HG02973 (cell line): ENCODE measurements at regions not wholly inside any gene's neighbourhood (a gene's known extent, or its start where the extent isn't known, plus 50 kb on each side); places are given as distances from the start of the nearest gene placed in this dataset.

ENCODE experiments used
- ATAC-seq: cut with Tn5 transposase; IDR thresholded peaks from one replicate; pipeline ENCODE4 v1.9.1; 2021; ENCODE audit warnings: moderate library complexity; ENCODE audit not compliant: unreplicated experiment

- ATAC-seq: no peak
Observed at GRCh38 chr7:106957766-106958165, 86.7 kb upstream of the PRKAR2B start.

GRCh38 chr7:106959753-106960152, 84.8 kb upstream of the PRKAR2B start:
- ATAC-seq: peak; percentile 58

- ATAC-seq: no peak
Observed at GRCh38 chr7:106962751-106963150, 81.8 kb upstream of the PRKAR2B start.

- no peak for ATAC-seq
Observed at GRCh38 chr7:106964466-106964865, 80.0 kb upstream of the PRKAR2B start.

DNA sequence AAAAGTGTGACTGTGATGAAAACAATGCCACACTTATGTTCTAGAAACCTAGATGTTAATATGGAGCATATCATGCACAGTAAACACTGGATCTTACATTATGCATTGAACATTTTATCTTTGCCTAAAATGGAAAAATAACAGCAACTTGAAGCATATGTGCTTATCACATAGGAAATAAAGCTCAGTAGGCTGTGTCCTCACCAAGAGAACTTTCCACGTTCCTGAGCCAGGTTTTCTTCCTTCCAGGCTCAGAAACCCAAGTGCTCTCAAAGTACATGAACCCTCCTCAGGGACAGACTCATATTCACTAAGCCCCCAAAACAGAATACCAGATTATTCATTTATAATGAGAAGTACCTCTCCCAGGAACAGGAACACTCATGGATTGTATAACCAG, 79.4 kb upstream of the PRKAR2B start:
- ATAC-seq: no peak

DNA sequence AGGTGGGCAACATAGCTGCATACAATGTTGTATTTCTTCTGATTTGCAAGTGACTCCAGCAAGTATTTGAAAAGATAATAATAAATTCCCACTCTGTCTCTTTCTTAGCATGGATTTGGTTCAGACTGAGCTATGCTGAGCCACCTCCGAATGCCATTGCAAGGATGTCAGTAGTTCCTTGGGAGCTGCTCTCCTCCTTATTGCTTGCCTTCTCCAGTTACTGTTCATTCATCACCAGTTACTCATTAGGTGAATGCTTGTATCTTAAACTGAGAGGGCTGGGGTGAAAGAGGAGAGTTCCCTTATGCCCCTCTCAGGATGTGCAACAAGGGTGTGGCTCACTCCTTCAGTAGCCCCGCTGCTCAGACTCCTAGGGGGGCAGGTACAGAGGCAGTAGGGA, 78.4 kb upstream of the PRKAR2B start:
- no peak for ATAC-seq

DNA sequence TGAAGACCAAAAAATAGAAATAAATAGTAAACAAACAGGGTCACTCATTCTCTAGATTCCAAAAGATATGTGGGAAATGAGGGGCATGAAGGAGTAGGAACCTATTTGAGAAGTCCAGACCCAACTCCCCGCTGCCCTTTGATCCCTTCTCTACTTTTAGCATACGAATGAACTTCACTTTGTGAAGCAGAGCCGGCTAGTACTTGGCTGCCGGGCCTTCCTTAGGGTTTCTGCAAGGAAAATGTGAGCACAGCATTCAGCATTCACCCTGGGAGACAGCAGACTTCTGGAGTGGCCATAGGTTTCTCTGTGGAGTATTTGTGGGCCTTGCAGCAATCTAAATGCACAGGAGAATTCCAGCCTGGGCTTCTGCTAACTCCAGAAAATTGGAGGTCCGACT, 76.3 kb upstream of the PRKAR2B start:
- ATAC-seq: no peak

- ATAC-seq: no peak
Observed at GRCh38 chr7:106978425-106979420, 65.8 kb upstream of the PRKAR2B start.

- ATAC-seq: no peak
Observed at GRCh38 chr7:106979551-106980357, 64.8 kb upstream of the PRKAR2B start.

DNA sequence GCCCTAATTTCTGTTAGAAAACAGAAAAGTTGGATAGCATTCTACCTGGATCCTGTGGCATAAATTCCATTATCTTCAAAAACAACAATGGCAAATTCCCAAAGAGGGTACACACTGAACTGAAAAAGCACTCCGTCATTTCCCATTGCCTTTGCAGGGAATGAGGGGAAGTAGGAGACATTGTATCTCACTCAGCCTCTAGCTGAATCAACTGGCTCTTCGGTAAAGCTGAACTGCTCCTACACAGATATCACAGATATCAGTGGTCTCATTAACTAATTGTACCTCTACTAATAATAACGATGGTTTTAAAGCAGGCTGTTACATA, 64.2 kb upstream of the PRKAR2B start:
- no peak for ATAC-seq

- ATAC-seq: no peak
Observed at GRCh38 chr7:106982415-106982814, 62.1 kb upstream of the PRKAR2B start.

DNA sequence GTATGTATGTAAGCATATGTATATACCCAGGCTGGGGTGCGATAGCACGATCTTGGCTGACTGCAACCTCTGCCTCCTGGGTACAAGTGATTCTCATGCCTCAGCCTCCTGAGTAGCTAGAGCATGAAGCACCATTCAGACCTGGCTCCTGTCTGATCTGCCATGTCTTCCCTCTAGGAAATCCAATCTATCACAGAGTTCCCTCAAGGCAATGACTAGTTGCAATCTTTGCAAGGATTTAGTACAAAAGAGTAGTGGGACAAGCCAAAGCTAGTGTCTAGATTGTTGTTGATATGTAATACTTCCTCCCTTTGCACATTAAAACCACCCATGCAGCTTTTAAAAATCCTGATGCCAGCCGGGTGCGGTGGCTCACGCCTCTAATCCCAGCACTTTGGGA, 60.5 kb upstream of the PRKAR2B start:
- no peak for ATAC-seq

DNA sequence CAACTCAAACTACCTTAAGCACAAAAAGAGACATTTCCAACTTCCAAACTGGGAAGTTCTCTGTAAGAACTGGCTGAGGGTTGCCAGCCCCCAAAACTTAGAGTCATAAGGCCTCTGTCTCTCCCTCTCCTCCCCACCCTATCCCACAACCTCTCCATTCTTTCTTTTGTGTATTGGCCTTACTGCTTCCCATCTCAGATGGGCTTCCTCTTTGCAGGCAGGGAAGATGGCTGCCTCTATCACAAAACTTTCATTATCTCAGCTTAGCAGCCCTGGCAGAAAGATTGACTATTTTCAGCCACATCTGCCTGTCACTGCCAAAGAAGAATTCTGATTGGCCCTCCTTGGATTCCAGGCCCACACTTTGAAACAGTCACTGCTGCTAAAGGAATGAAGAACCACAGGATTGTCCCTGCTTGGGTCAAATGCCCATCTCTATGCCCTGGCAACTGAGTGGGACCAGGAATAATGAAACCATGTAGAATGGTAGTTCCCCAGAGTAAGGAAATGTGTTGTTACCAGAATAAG, 58.0 kb upstream of the PRKAR2B start:
- no peak for ATAC-seq

GRCh38 chr7:106987777-106988176, 56.7 kb upstream of the PRKAR2B start:
- no peak for ATAC-seq

DNA sequence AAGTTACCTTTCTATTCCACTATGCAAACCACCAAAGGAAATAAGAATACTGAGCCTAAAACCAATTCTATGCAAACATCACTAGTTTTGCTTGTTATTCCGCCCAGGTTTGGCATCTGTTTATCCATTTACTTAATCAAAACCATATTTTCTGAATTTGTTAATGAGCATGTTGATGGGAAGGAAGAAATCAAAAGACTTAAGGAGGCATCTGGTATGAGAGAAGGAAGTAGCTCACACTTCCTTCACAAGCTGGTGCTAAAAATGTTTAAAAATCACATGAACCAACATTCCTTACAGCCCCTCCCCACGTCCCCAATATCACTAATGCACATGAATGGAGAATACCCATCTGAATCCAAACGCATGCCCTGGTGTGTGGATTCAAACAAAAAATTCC, 52.0 kb upstream of the PRKAR2B start:
- no peak for ATAC-seq
